ENCODE measurements at regions not wholly inside any gene's neighbourhood (a gene's known extent, or its start where the extent isn't known, plus 50 kb on each side); places are given as distances from the start of the nearest gene placed in this dataset.
"Not testable (repeated sequence)": the region's sequence is repeated elsewhere in the genome, so short reads cannot be mapped to it uniquely, and the experiment has no call there.

DNA sequence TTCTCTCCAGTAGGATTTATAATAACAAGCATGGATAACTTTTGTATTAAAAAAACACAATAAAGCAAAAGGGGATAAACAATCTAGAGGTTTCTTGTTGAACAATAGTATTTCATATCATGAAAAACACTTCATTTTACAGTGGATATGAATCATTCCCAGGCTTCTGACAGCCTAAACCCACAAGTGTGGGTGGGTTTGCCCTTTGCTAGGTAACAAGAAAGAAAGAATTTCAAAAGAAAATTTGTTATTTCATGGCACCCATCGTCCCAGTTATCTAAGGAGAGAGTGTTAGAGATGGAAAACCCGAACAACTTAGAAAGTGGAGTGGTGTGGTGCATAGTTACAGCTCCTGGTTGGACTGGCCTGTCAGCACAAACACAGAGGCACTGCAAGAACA lies 76.1 kb upstream of the GPR6 start:
- TF ChIP-seq CTCF (IDR thresholded peaks at IDR 0.05; ENCODE audit: low read depth, low read length), result no peak
- DNase-seq (ENCODE audit: low read depth in 2 of 2), result no peak
- H3K4me3 ChIP-seq (replicated peaks in 1 of 2; ENCODE audit: low read depth in 2 of 2, low read length in 2 of 2), result no peak overlapping the region

DNA sequence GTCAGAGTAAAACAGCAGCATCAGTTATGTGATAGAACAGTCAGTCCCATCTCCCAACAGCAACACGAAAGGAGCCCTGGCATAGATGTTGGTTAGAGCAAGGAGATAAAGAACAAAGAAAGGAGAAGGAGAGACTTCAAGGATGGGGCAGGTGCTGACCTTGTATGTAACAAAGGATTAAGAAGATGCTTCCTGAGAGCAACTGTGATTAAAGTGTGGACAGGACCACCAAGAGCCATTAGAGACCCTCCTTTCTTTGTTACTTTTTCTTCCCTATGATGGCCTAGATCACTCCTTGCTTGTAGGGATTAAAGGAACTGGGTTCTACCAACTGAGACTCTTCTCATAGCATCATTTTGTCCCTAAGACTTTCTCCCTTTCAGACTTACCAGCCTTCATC lies 75.2 kb upstream of the GPR6 start:
- TF ChIP-seq CTCF (IDR thresholded peaks at IDR 0.05; ENCODE audit: low read depth, low read length), result no peak
- DNase-seq (ENCODE audit: low read depth in 2 of 2), result no peak
- no peak overlapping the region for H3K4me3 ChIP-seq (replicated peaks in 1 of 2; ENCODE audit: low read depth in 2 of 2, low read length in 2 of 2)

- DNase-seq (ENCODE audit: low read depth in 2 of 2), result no peak
- no peak for TF ChIP-seq CTCF (IDR thresholded peaks at IDR 0.05; ENCODE audit: low read depth, low read length)
- H3K4me3 ChIP-seq (replicated peaks in 1 of 2; ENCODE audit: low read depth in 2 of 2, low read length in 2 of 2), result no peak overlapping the region
These were observed 67.5 kb upstream of the GPR6 start for GRCh38 chr6:109910571-109910970.

GRCh38 chr6:109912118-109912517 lies 66.0 kb upstream of the GPR6 start:
- H3K4me3 ChIP-seq (replicated peaks in 1 of 2; ENCODE audit: low read depth in 2 of 2, low read length in 2 of 2), result no peak overlapping the region
- DNase-seq (ENCODE audit: low read depth in 2 of 2), result no peak
- TF ChIP-seq CTCF (IDR thresholded peaks at IDR 0.05; ENCODE audit: low read depth, low read length), result no peak

- no peak for DNase-seq (ENCODE audit: low read depth in 2 of 2)
- TF ChIP-seq CTCF (IDR thresholded peaks at IDR 0.05; ENCODE audit: low read depth, low read length), result no peak
- H3K4me3 ChIP-seq (replicated peaks in 1 of 2; ENCODE audit: low read depth in 2 of 2, low read length in 2 of 2), result no peak overlapping the region
These were observed 65.2 kb upstream of the GPR6 start for GRCh38 chr6:109912952-109913351.

- not testable (repeated sequence) for DNase-seq (ENCODE audit: low read depth in 2 of 2); H3K4me3 ChIP-seq (replicated peaks in 1 of 2; ENCODE audit: low read depth in 2 of 2, low read length in 2 of 2)
These were observed 62.4 kb upstream of the GPR6 start for GRCh38 chr6:109915748-109916147.

DNA sequence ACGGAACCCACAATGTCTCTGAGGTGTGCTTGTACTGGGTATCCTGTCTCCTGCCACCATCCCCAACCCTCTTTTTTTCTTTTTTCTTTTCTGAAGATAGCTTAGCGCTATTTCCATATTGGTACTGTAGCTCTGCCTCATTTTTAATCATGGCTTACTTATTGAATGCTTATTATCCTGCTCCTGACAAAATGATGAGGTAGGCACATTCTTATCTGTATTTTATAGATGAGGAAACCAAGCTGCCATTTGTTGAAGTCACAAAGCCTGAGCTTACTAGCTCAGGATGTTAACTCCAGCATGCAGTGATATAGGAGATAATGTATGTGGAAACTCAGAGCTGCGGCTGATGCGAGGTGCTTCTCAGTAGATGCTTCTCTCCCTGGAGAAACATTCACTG lies 61.4 kb upstream of the GPR6 start:
- no peak for TF ChIP-seq CTCF (IDR thresholded peaks at IDR 0.05; ENCODE audit: low read depth, low read length)
- H3K4me3 ChIP-seq (replicated peaks in 1 of 2; ENCODE audit: low read depth in 2 of 2, low read length in 2 of 2), result no peak overlapping the region

More for the DNA sequence above, 61.4 kb upstream of the GPR6 start:
- no peak for DNase-seq (ENCODE audit: low read depth in 2 of 2)
